ENCODE measurements at regions not wholly inside any gene's neighbourhood (a gene's known extent, or its start where the extent isn't known, plus 50 kb on each side); places are given as distances from the start of the nearest gene placed in this dataset.

GRCh38 chr4:78695910-78696309, 80.2 kb upstream of the BMP2K start:
- H3K9me3 ChIP-seq (ENCODE audit: control extremely low read depth in 1 of 5, control insufficient read depth in 4 of 5, insufficient read depth in 2 of 5, low read depth in 1 of 5, low read length in 4 of 5) = no peaks in the 10 kb centered on the region
- DNase-seq = no peak
- H3K4me1 ChIP-seq (ENCODE audit: control extremely low read depth in 1 of 4, control insufficient read depth in 4 of 4, insufficient read depth in 4 of 4, low read length in 3 of 4) = peaks cover 14 to 40% (median 33%) of the 10 kb centered on the region in 4 experiments
- 40% methylated on average over 1 of the region's 1 CpG for WGBS (ENCODE audit: insufficient coverage)
- POLR2A ChIA-PET = interaction anchor here (0.9 kb wide), 1 partner anchor 81 kb away, joined by 5 read pairs; the partner anchor contains the start of gene BMP2K
- no peaks in the 10 kb centered on the region for H3K36me3 ChIP-seq (ENCODE audit: control insufficient read depth in 4 of 4, insufficient read depth in 4 of 4, low read length in 3 of 4)
- H3K4me3 ChIP-seq (ENCODE audit: control insufficient read depth in 1 of 7, extremely low read depth in 1 of 7, insufficient read depth in 4 of 7, low read depth in 2 of 7, low read length in 6 of 7) = no peak overlapping the region
- H3K27me3 ChIP-seq (replicated peaks in 2 of 5; ENCODE audit: control insufficient read depth in 4 of 5, insufficient read depth in 5 of 5, low read length in 4 of 5) = no peaks in the 10 kb centered on the region
- H3K27ac ChIP-seq (ENCODE audit: insufficient read depth in 1 of 2, low read depth in 1 of 2, low read length in 2 of 2, poor library complexity in 1 of 2, severe bottlenecking in 2 of 2) = no peak overlapping the region
- CTCF ChIA-PET = interaction anchor here (1.0 to 1.3 kb wide), 3 partner anchors 13 to 78 kb away, joined by 3 read pairs; no protein-coding TSS in a partner anchor

GRCh38 chr4:78703079-78703478, 73.1 kb upstream of the BMP2K start:
- Histone ChIP-seq H3K4me3 (ENCODE audit: control insufficient read depth in 1 of 7, extremely low read depth in 1 of 7, insufficient read depth in 4 of 7, low read depth in 2 of 7, low read length in 6 of 7) (no peak overlapping the region), H3K27me3 (replicated peaks in 2 of 5; ENCODE audit: control insufficient read depth in 4 of 5, insufficient read depth in 5 of 5, low read length in 4 of 5) (no peaks in the 10 kb centered on the region), H3K27ac (ENCODE audit: insufficient read depth in 1 of 2, low read depth in 1 of 2, low read length in 2 of 2, poor library complexity in 1 of 2, severe bottlenecking in 2 of 2) (no peak overlapping the region), H3K36me3 (ENCODE audit: control insufficient read depth in 4 of 4, insufficient read depth in 4 of 4, low read length in 3 of 4) (no peaks in the 10 kb centered on the region), H3K4me1 (ENCODE audit: control extremely low read depth in 1 of 4, control insufficient read depth in 4 of 4, insufficient read depth in 4 of 4, low read length in 3 of 4) (peaks cover 0 to 7% (median 3%) of the 10 kb centered on the region in 4 experiments), H3K9me3 (ENCODE audit: control extremely low read depth in 1 of 5, control insufficient read depth in 4 of 5, insufficient read depth in 2 of 5, low read depth in 1 of 5, low read length in 4 of 5) (peaks cover 0 to 16% (median 8%) of the 10 kb centered on the region in 5 experiments)
- no peak for DNase-seq
- ChIA-PET POLR2A (no interaction called here), CTCF (no interaction called here)

GRCh38 chr4:78704317-78704716, 71.8 kb upstream of the BMP2K start:
- POLR2A ChIA-PET = no interaction called here
- peaks cover 0 to 16% (median 8%) of the 10 kb centered on the region in 5 experiments for H3K9me3 ChIP-seq (ENCODE audit: control extremely low read depth in 1 of 5, control insufficient read depth in 4 of 5, insufficient read depth in 2 of 5, low read depth in 1 of 5, low read length in 4 of 5)
- no peak overlapping the region for H3K4me3 ChIP-seq (ENCODE audit: control insufficient read depth in 1 of 7, extremely low read depth in 1 of 7, insufficient read depth in 4 of 7, low read depth in 2 of 7, low read length in 6 of 7)
- CTCF ChIA-PET = no interaction called here
- no peaks in the 10 kb centered on the region for H3K36me3 ChIP-seq (ENCODE audit: control insufficient read depth in 4 of 4, insufficient read depth in 4 of 4, low read length in 3 of 4)
- no peak for DNase-seq
- H3K4me1 ChIP-seq (ENCODE audit: control extremely low read depth in 1 of 4, control insufficient read depth in 4 of 4, insufficient read depth in 4 of 4, low read length in 3 of 4) = peaks cover 0 to 7% (median 3%) of the 10 kb centered on the region in 4 experiments
- no peak overlapping the region for H3K27ac ChIP-seq (ENCODE audit: insufficient read depth in 1 of 2, low read depth in 1 of 2, low read length in 2 of 2, poor library complexity in 1 of 2, severe bottlenecking in 2 of 2)
- no peaks in the 10 kb centered on the region for H3K27me3 ChIP-seq (replicated peaks in 2 of 5; ENCODE audit: control insufficient read depth in 4 of 5, insufficient read depth in 5 of 5, low read length in 4 of 5)

- no peak overlapping the region for H3K27ac ChIP-seq (ENCODE audit: insufficient read depth in 1 of 2, low read depth in 1 of 2, low read length in 2 of 2, poor library complexity in 1 of 2, severe bottlenecking in 2 of 2)
- peaks cover 0 to 16% (median 8%) of the 10 kb centered on the region in 5 experiments for H3K9me3 ChIP-seq (ENCODE audit: control extremely low read depth in 1 of 5, control insufficient read depth in 4 of 5, insufficient read depth in 2 of 5, low read depth in 1 of 5, low read length in 4 of 5)
- H3K4me3 ChIP-seq (ENCODE audit: control insufficient read depth in 1 of 7, extremely low read depth in 1 of 7, insufficient read depth in 4 of 7, low read depth in 2 of 7, low read length in 6 of 7) = no peak overlapping the region
- WGBS (ENCODE audit: insufficient coverage) = 100% methylated on average over 3 of the region's 3 CpGs
- peaks cover 0 to 7% (median 3%) of the 10 kb centered on the region in 4 experiments for H3K4me1 ChIP-seq (ENCODE audit: control extremely low read depth in 1 of 4, control insufficient read depth in 4 of 4, insufficient read depth in 4 of 4, low read length in 3 of 4)
- ChIA-PET CTCF (no interaction called here), POLR2A (no interaction called here)
- H3K36me3 ChIP-seq (ENCODE audit: control insufficient read depth in 4 of 4, insufficient read depth in 4 of 4, low read length in 3 of 4) = no peaks in the 10 kb centered on the region
- peak in 1 of 3 donors; percentile 31 for DNase-seq
- H3K27me3 ChIP-seq (replicated peaks in 2 of 5; ENCODE audit: control insufficient read depth in 4 of 5, insufficient read depth in 5 of 5, low read length in 4 of 5) = no peaks in the 10 kb centered on the region
These were observed 71.0 kb upstream of the BMP2K start for GRCh38 chr4:78704981-78705683.

- ChIA-PET CTCF (no interaction called here), POLR2A (no interaction called here)
- DNase-seq = no peak
- Histone ChIP-seq H3K9me3 (ENCODE audit: control extremely low read depth in 1 of 5, control insufficient read depth in 4 of 5, insufficient read depth in 2 of 5, low read depth in 1 of 5, low read length in 4 of 5) (peaks cover 0 to 16% (median 8%) of the 10 kb centered on the region in 5 experiments), H3K4me1 (ENCODE audit: control extremely low read depth in 1 of 4, control insufficient read depth in 4 of 4, insufficient read depth in 4 of 4, low read length in 3 of 4) (peaks cover 0 to 7% (median 3%) of the 10 kb centered on the region in 4 experiments), H3K4me3 (ENCODE audit: control insufficient read depth in 1 of 7, extremely low read depth in 1 of 7, insufficient read depth in 4 of 7, low read depth in 2 of 7, low read length in 6 of 7) (no peak overlapping the region), H3K27me3 (replicated peaks in 2 of 5; ENCODE audit: control insufficient read depth in 4 of 5, insufficient read depth in 5 of 5, low read length in 4 of 5) (no peaks in the 10 kb centered on the region), H3K36me3 (ENCODE audit: control insufficient read depth in 4 of 4, insufficient read depth in 4 of 4, low read length in 3 of 4) (no peaks in the 10 kb centered on the region), H3K27ac (ENCODE audit: insufficient read depth in 1 of 2, low read depth in 1 of 2, low read length in 2 of 2, poor library complexity in 1 of 2, severe bottlenecking in 2 of 2) (no peak overlapping the region)
- 83% methylated on average over 4 of the region's 6 CpGs for WGBS (ENCODE audit: insufficient coverage)
These were observed 69.8 kb upstream of the BMP2K start for GRCh38 chr4:78706302-78706701.

GRCh38 chr4:78707268-78707667, 68.9 kb upstream of the BMP2K start:
- POLR2A ChIA-PET = no interaction called here

GRCh38 chr4:78707793-78708192, 68.4 kb upstream of the BMP2K start:
- no peaks in the 10 kb centered on the region for H3K27me3 ChIP-seq (replicated peaks in 2 of 5; ENCODE audit: control insufficient read depth in 4 of 5, insufficient read depth in 5 of 5, low read length in 4 of 5)
- WGBS (ENCODE audit: insufficient coverage) = 90% methylated on average over 2 of the region's 5 CpGs
- DNase-seq = no peak
- peaks cover 0 to 7% (median 3%) of the 10 kb centered on the region in 4 experiments for H3K4me1 ChIP-seq (ENCODE audit: control extremely low read depth in 1 of 4, control insufficient read depth in 4 of 4, insufficient read depth in 4 of 4, low read length in 3 of 4)
- ChIA-PET POLR2A (no interaction called here), CTCF (interaction anchor here (1.0 to 1.4 kb wide), 2 partner anchors 13 to 94 kb away, joined by 3 to 4 read pairs; no protein-coding TSS in a partner anchor)
- H3K36me3 ChIP-seq (ENCODE audit: control insufficient read depth in 4 of 4, insufficient read depth in 4 of 4, low read length in 3 of 4) = no peaks in the 10 kb centered on the region
- H3K9me3 ChIP-seq (ENCODE audit: control extremely low read depth in 1 of 5, control insufficient read depth in 4 of 5, insufficient read depth in 2 of 5, low read depth in 1 of 5, low read length in 4 of 5) = peaks cover 0 to 8% (median 2%) of the 10 kb centered on the region in 5 experiments
- H3K4me3 ChIP-seq (ENCODE audit: control insufficient read depth in 1 of 7, extremely low read depth in 1 of 7, insufficient read depth in 4 of 7, low read depth in 2 of 7, low read length in 6 of 7) = no peak overlapping the region
- no peak overlapping the region for H3K27ac ChIP-seq (ENCODE audit: insufficient read depth in 1 of 2, low read depth in 1 of 2, low read length in 2 of 2, poor library complexity in 1 of 2, severe bottlenecking in 2 of 2)

More at GRCh38 chr4:78707268-78707667, 68.9 kb upstream of the BMP2K start:
- Histone ChIP-seq H3K27me3 (replicated peaks in 2 of 5; ENCODE audit: control insufficient read depth in 4 of 5, insufficient read depth in 5 of 5, low read length in 4 of 5) (no peaks in the 10 kb centered on the region), H3K36me3 (ENCODE audit: control insufficient read depth in 4 of 4, insufficient read depth in 4 of 4, low read length in 3 of 4) (no peaks in the 10 kb centered on the region), H3K4me3 (ENCODE audit: control insufficient read depth in 1 of 7, extremely low read depth in 1 of 7, insufficient read depth in 4 of 7, low read depth in 2 of 7, low read length in 6 of 7) (no peak overlapping the region), H3K9me3 (ENCODE audit: control extremely low read depth in 1 of 5, control insufficient read depth in 4 of 5, insufficient read depth in 2 of 5, low read depth in 1 of 5, low read length in 4 of 5) (peaks cover 0 to 13% (median 7%) of the 10 kb centered on the region in 5 experiments), H3K27ac (ENCODE audit: insufficient read depth in 1 of 2, low read depth in 1 of 2, low read length in 2 of 2, poor library complexity in 1 of 2, severe bottlenecking in 2 of 2) (peak overlapping the region in 1 of 2 experiments; percentile 7), H3K4me1 (ENCODE audit: control extremely low read depth in 1 of 4, control insufficient read depth in 4 of 4, insufficient read depth in 4 of 4, low read length in 3 of 4) (peaks cover 0 to 7% (median 3%) of the 10 kb centered on the region in 4 experiments)
- peak in 2 of 3 donors; percentile 31 to 37 for DNase-seq
- CTCF ChIA-PET = interaction anchor here (1.0 kb wide), 1 partner anchor 12 kb away, joined by 4 read pairs; no protein-coding TSS in a partner anchor
- no CpG with 5 or more reads among the region's 2 CpGs for WGBS (ENCODE audit: insufficient coverage)

Measured in common myeloid progenitor, CD34-positive (primary cell).